HG02610 (cell line): ENCODE measurements at regions not wholly inside any gene's neighbourhood (a gene's known extent, or its start where the extent isn't known, plus 50 kb on each side); places are given as distances from the start of the nearest gene placed in this dataset.
A peak's percentile ranks its signal among the peaks of the same experiment; 100 is the strongest.

Experiments used
- ATAC-seq: cut with Tn5 transposase; IDR thresholded peaks from one replicate; pipeline ENCODE4 v1.9.1; 2021; ENCODE audit warnings: mild to moderate bottlenecking, moderate library complexity; ENCODE audit not compliant: unreplicated experiment

- no peak for ATAC-seq
These were observed 173.7 kb downstream of the PWWP3B start for GRCh38 chrX:106341823-106342222.

DNA sequence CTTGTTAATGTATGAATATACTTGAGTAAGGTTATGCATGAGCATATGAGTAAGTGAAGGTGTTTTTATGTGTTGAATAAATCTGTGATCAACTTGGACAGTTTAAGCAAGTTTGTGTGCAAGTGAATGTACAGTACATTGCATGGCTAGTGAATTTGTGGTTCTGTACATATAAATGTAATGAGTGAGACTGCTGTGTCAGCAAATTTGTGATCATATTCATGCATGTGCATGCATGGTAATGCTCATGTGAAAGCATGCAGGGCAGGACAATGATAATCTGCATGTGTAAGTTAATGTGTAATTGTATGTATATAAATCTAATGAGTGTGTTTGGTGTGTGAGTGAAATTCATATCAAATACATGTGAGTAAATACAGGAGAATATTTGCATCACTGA is 188.5 kb downstream of the PWWP3B start:
- ATAC-seq, result no peak

GRCh38 chrX:106363214-106363613 is 195.1 kb downstream of the PWWP3B start:
- no peak for ATAC-seq

- no peak for ATAC-seq
These were observed 210.5 kb downstream of the PWWP3B start for GRCh38 chrX:106378616-106379015.

GRCh38 chrX:106391284-106391911 is 220.4 kb upstream of the RADX start:
- no peak for ATAC-seq

DNA sequence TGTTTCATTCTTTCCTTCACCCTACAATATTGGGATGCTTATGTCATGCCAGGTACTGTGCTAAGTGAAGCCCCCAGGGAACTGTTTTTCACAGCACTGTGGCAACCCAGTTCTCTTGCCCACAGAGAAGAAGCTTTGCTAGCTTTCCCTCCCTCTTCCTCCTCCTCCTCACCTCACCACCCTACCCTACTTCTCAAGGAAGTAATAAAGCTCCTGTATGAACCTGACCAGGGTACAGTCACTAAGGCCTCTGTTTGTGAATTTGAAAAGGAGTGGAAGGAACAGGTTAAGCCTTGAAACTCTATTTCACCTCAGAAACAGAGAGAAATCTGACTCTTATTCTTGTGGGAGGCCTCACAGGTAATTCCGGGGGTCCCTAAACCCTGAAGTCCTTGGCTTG is 219.4 kb upstream of the RADX start:
- ATAC-seq, result no peak

GRCh38 chrX:106397788-106398538 is 213.8 kb upstream of the RADX start:
- ATAC-seq, result no peak

DNA sequence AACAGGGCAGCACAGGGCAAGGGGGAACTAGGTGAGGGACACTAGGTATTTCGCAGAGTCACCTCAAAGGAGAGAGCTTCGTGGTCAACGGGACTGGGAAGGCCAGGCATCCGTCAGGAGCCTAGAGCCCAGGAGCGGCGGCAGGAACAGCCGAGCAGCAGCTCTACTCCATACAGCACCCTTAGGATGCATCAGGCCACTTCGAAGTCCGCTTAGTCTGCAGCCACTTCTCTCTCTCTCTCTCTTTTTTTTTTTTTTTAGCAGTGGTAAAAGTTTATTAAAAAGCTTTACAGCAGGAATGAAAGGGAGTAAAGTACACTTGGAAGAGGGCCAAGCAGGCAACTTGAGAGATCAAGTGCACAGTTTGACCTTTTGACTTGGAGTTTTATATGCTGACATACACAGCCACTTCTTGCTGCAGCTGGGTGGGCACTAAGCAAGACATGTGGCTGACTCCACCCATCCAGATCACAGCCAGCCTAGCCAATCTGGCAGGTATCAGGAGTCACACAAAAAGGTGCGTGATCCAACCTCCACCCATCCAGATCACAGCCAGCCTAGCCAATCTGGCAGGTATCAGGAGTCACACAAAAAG is 209.7 kb upstream of the RADX start:
- no peak for ATAC-seq

DNA sequence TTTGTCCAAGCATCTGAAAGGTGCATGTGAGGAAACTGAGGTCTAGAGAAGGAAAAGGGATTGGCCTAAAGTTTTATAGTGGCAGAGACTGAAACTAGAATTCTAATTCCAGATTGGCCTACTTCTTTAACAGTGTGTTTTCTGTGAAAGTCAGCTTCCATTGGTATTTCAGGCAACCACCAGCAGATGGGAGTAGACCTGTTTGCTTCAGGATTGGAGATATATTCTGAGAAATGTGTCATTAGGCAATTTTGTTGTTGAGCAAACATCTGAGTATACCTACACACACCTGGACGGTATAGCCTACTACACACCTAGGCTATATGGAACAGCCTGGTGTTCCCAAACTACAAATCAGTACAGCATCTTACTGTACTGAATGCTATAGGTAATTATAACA is 207.3 kb upstream of the RADX start:
- no peak for ATAC-seq

GRCh38 chrX:106415276-106415895 is 196.4 kb upstream of the RADX start:
- ATAC-seq, result peak; percentile 68

GRCh38 chrX:106436691-106437090 is 175.1 kb upstream of the RADX start:
- no peak for ATAC-seq

- no peak for ATAC-seq
These were observed 174.4 kb upstream of the RADX start for GRCh38 chrX:106437407-106437806.

DNA sequence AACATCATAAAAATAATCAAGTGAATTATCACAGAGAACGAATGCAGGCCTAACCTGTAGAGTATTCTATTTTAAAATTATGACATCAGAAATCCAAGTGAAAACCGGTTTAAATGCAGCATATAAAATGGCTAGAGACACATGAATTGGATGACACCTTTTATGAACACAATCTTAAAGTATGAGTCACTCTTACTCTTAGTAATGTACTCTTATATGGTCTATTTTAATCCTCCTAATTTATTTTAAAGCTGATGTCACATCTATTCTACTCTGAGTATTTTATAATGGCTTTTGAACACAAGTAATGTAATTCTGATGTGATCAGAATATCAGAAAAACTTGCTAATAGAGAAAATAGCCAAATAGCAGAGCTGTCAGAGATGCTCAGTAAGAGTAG is 161.4 kb upstream of the RADX start:
- no peak for ATAC-seq

GRCh38 chrX:106451933-106452332 is 159.8 kb upstream of the RADX start:
- no peak for ATAC-seq

GRCh38 chrX:106454991-106455390 is 156.8 kb upstream of the RADX start:
- no peak for ATAC-seq

DNA sequence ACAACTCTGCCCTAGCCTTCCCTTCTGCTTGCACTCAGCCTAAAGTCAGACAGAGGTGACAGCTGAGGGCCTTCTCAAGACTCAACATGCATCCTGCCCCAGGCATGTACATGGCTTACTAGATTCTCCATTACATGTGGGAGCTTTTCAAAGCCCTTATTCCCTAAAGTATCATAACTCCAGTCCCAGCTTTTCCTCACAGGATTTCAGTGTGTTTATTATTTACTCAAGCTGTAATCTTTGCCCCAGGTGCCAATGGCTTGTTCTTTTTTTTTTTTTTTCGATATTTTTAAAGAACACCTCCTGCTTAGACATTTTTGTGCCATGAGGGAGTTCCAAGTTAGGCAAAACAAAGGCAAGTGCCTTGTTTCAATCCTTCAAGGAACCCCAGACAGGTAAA is 154.0 kb upstream of the RADX start:
- ATAC-seq, result no peak

- ATAC-seq, result no peak
These were observed 144.4 kb upstream of the RADX start for GRCh38 chrX:106467422-106467821.

DNA sequence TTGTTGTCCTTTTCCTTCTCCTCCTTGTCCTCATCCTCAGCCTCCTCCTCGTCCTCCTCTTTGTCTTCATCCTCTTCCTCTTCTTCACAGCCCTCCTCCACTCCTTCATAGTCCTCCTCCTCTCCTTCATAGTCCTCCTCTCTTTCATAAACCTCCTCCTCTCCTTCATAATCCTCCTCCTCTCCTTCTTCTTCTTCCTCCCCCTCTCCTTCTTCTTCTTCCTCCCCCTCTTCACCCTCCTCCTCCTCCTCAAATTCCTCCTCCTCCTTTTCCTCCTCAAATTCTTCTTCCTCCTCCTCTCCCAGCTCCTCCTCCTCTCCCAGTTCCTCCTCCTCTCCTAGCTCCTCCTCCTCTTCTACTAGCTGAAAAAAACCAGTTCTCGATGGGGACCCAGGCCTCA is 143.8 kb upstream of the RADX start:
- ATAC-seq, result no peak

DNA sequence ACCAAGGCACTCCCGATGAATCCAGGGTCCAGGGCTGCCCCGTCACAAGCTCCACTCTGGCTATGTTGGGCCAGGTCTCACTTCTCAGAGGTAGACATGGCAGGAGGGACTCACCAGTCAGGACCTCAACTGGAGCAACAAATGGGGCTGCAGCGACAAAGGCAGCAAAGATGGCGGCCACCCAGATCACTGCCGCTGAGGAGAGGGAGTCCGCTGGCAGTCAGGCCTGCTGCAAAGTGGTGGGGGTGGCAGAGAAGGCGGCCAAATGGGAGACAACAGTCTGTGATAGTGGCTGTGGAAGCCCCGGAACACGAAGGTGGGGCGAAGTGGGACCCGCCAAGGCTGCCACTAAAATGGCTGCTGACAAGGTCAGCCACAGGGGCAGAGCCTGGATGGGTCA is 143.3 kb upstream of the RADX start:
- ATAC-seq, result no peak

- ATAC-seq, result no peak
These were observed 131.9 kb upstream of the RADX start for GRCh38 chrX:106479920-106480319.

- ATAC-seq, result no peak
These were observed 130.4 kb upstream of the RADX start for GRCh38 chrX:106481341-106481740.

- ATAC-seq, result peak; percentile 98
These were observed 127.5 kb upstream of the RADX start for GRCh38 chrX:106484233-106484632.
